Mesenchymal stem cell (in vitro differentiated cells and primary cell): ENCODE measurements at regions not wholly inside any gene's neighbourhood (a gene's known extent, or its start where the extent isn't known, plus 50 kb on each side); places are given as distances from the start of the nearest gene placed in this dataset.

Experiments used
- DNase-seq: peaks from one replicate; pipeline ENCODE4 v3.0.0-alpha.2; 2013
- H2AFZ ChIP-seq: one replicate; pipeline ENCODE4 v1.6.1; 2013; ENCODE audit warnings: low read depth, mild to moderate bottlenecking, control low read depth, inconsistent platforms, low read length, moderate library complexity
- H2AK5ac ChIP-seq: 2 replicates; pipeline ENCODE4 v1.6.1; 2013; ENCODE audit warnings: low read length, moderate library complexity, mild to moderate bottlenecking, inconsistent platforms; ENCODE audit not compliant: severe bottlenecking
- H2BK120ac ChIP-seq: one replicate; pipeline ENCODE4 v1.6.1; 2013; ENCODE audit warnings: low read depth, mild to moderate bottlenecking, inconsistent platforms, low read length, moderate library complexity
- H2BK12ac ChIP-seq, 2 experiments: one replicate each; pipeline ENCODE4 v1.6.1; 2013; ENCODE audit warnings: inconsistent platforms in 2 of 2, low read length in 2 of 2, mild to moderate bottlenecking in 2 of 2, moderate library complexity in 2 of 2, control low read depth in 1 of 2
- H2BK15ac ChIP-seq: one replicate; pipeline ENCODE4 v1.6.1; 2013; ENCODE audit warnings: mild to moderate bottlenecking, low read depth, inconsistent platforms; ENCODE audit not compliant: poor library complexity, severe bottlenecking
- H2BK5ac ChIP-seq: 2 replicates; pipeline ENCODE4 v1.6.1; 2013; ENCODE audit warnings: low read depth, mild to moderate bottlenecking, low read length, control low read depth, inconsistent platforms; ENCODE audit not compliant: poor library complexity, severe bottlenecking
- H3K14ac ChIP-seq, 2 experiments: one replicate each; pipeline ENCODE4 v1.6.1; 2013; ENCODE audit warnings: inconsistent platforms in 2 of 2, low read length in 2 of 2, control low read depth in 1 of 2, mild to moderate bottlenecking in 1 of 2, moderate library complexity in 1 of 2
- H3K18ac ChIP-seq, 2 experiments: one replicate each; pipeline ENCODE4 v1.6.1; 2013; ENCODE audit warnings: inconsistent platforms in 2 of 2, low read length in 2 of 2, control low read depth in 1 of 2, low read depth in 1 of 2, mild to moderate bottlenecking in 1 of 2
- H3K23ac ChIP-seq, 2 experiments: one replicate each; pipeline ENCODE4 v1.6.1; 2013; ENCODE audit warnings: inconsistent platforms in 2 of 2, low read length in 2 of 2, mild to moderate bottlenecking in 2 of 2, moderate library complexity in 2 of 2, control low read depth in 1 of 2
- H3K27ac ChIP-seq: 2 replicates; pipeline ENCODE4 v1.5.1; 2013; ENCODE audit warnings: mild to moderate bottlenecking, moderate library complexity, low read length, control low read depth, inconsistent platforms; ENCODE audit not compliant: poor library complexity, severe bottlenecking
- H3K27me3 ChIP-seq, 2 experiments: 2 replicates each; pipeline versions ENCODE4 v1.6.1 to v1.7.0; 2013; ENCODE audit warnings: low read length in 2 of 2, mild to moderate bottlenecking in 2 of 2, moderate library complexity in 2 of 2, control low read depth in 1 of 2, inconsistent platforms in 1 of 2; ENCODE audit not compliant: control insufficient read depth in 1 of 2, insufficient read depth in 1 of 2
- H3K36me3 ChIP-seq, 2 experiments: 2 replicates each; pipeline versions ENCODE4 v1.6.1 to v1.7.0; 2013; ENCODE audit warnings: low read length in 2 of 2, control low read depth in 1 of 2, inconsistent platforms in 1 of 2, low read depth in 1 of 2, mild to moderate bottlenecking in 1 of 2; ENCODE audit not compliant: insufficient read depth in 2 of 2, control insufficient read depth in 1 of 2
- H3K4ac ChIP-seq, 2 experiments: one replicate each; pipeline ENCODE4 v1.6.1; 2013; ENCODE audit warnings: inconsistent platforms in 2 of 2, low read length in 2 of 2, mild to moderate bottlenecking in 2 of 2, moderate library complexity in 2 of 2, control low read depth in 1 of 2, low read depth in 1 of 2
- H3K4me1 ChIP-seq: 2 replicates; pipeline ENCODE4 v1.6.1; 2013; ENCODE audit warnings: low read depth, low read length, control low read depth; ENCODE audit not compliant: control insufficient read depth, insufficient read depth
- H3K4me2 ChIP-seq: 2 replicates; pipeline ENCODE4 v1.6.1; 2013; ENCODE audit warnings: low read length, mild to moderate bottlenecking, inconsistent platforms; ENCODE audit not compliant: poor library complexity, severe bottlenecking
- H3K4me3 ChIP-seq, 2 experiments: 2 replicates each; pipeline versions ENCODE4 v1.5.1 to v1.7.0; 2013; ENCODE audit warnings: low read length in 2 of 2, mild to moderate bottlenecking in 2 of 2, control low read depth in 1 of 2, low read depth in 1 of 2; ENCODE audit not compliant: insufficient read depth in 1 of 2
- H3K79me1 ChIP-seq: replicated peaks from 2 replicates; pipeline ENCODE4 v1.6.1; 2013; ENCODE audit warnings: mild to moderate bottlenecking, control low read depth, low read length, inconsistent platforms; ENCODE audit not compliant: poor library complexity, severe bottlenecking
- H3K9ac ChIP-seq: 2 replicates; pipeline ENCODE4 v1.7.0; 2013; ENCODE audit warnings: mild to moderate bottlenecking, low read length, moderate library complexity
- H3K9me3 ChIP-seq: 2 replicates; pipeline ENCODE4 v1.7.0; 2013; ENCODE audit warnings: mild to moderate bottlenecking, low read length; ENCODE audit not compliant: control insufficient read depth
- H4K8ac ChIP-seq: one replicate; pipeline ENCODE4 v1.6.1; 2013; ENCODE audit warnings: inconsistent platforms, mild to moderate bottlenecking, low read length, moderate library complexity
- H4K91ac ChIP-seq: one replicate; pipeline ENCODE4 v1.6.1; 2013; ENCODE audit warnings: mild to moderate bottlenecking, low read length, inconsistent platforms
- WGBS: methylation state at CpG from one replicate; pipeline ENCODE4 v1.1.7; 2013; ENCODE audit warnings: mixed read lengths; 5-methylcytosine and 5-hydroxymethylcytosine counted together

DNA sequence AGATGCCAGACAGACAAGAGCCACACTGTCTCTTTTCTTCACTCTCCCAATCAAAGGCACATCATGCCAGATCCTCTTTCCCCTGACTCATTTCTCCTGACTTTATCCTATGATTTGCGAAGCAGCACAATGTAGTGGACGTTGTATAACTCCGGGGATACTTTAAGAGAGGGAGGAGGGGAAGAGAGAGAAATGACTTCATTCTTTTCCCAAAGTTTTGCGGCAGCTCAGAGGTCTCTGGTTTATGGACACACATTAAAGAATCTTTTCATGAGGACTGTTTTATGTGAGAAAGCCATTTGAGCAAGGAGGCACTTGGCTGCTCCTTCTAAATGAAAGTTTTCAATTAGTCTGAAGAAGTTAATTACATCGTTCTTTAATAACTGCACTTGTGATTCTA lies 75.1 kb upstream of the MC3R start:
- Histone ChIP-seq H3K4me3 (no peak overlapping the region), H2AFZ (no peak overlapping the region), H3K36me3 (no peaks in the 10 kb centered on the region), H3K9me3 (no peaks in the 10 kb centered on the region), H4K8ac (no peak overlapping the region), H3K23ac (no peak overlapping the region), H3K14ac (no peak overlapping the region), H2BK15ac (no peak overlapping the region), H3K79me1 (no peaks in the 10 kb centered on the region), H3K4me1 (no peaks in the 10 kb centered on the region), H3K27me3 (no peaks in the 10 kb centered on the region), H2BK5ac (no peak overlapping the region), H3K18ac (no peak overlapping the region), H3K9ac (no peak overlapping the region), H2BK120ac (no peak overlapping the region), H2AK5ac (no peak overlapping the region), H4K91ac (no peak overlapping the region), H2BK12ac (no peak overlapping the region), H3K27ac (no peak overlapping the region), H3K4ac (no peak overlapping the region), H3K4me2 (no peak overlapping the region)
- WGBS = 69% methylated on average over 4 of the region's 5 CpGs
- DNase-seq = no peak

DNA sequence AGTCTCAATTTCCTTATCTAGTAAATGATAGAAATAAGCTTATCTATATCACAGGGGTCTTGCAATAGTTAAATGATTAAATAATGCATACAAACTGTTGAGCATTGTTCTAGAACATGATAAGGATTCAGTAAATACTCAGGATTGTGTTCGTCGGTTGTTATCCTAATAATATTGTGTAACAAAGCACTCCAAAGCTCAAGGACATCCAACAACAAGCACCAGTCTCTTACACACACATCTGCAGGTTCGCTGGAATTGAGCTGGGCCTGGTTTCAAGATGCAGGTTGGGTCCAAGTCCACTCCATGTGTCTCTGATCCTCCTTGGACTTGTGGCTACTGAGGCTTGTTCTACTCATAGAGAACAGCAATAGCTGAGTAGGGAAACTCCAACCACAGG lies 74.1 kb upstream of the MC3R start:
- Histone ChIP-seq H3K4ac (no peak overlapping the region), H2AK5ac (no peak overlapping the region), H2BK120ac (no peak overlapping the region), H2AFZ (no peak overlapping the region), H2BK5ac (no peak overlapping the region), H3K14ac (no peak overlapping the region), H3K18ac (no peak overlapping the region), H3K23ac (no peak overlapping the region), H3K27me3 (no peaks in the 10 kb centered on the region), H3K4me1 (no peaks in the 10 kb centered on the region), H2BK12ac (no peak overlapping the region), H3K36me3 (no peaks in the 10 kb centered on the region), H3K4me3 (no peak overlapping the region), H3K4me2 (no peak overlapping the region), H3K27ac (no peak overlapping the region), H3K9ac (no peak overlapping the region), H3K9me3 (no peaks in the 10 kb centered on the region), H4K91ac (no peak overlapping the region), H4K8ac (no peak overlapping the region), H3K79me1 (no peaks in the 10 kb centered on the region), H2BK15ac (no peak overlapping the region)
- 64% methylated on average over 3 of the region's 3 CpGs for WGBS
- DNase-seq = no peak

DNA sequence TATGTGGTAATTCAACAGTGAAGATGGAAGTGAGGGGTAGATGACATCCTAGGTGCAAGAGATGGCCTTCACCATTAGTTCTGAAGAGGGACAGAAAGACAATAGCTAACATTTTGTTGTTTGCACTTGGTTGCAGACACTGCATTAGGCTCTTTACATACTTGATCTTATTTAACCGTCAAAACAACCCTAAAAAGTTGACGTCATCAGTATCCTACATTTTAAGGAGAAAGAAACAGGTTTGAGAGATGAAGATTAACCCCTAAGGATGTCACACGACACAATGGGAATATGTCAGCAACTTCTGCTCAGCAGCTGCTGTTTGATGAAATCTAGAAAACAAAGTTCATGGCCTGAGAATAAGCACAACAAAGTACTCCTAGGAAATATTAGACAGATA lies 72.6 kb upstream of the MC3R start:
- no peak overlapping the region for H3K4me2 ChIP-seq
- H3K36me3 ChIP-seq = no peaks in the 10 kb centered on the region
- no peaks in the 10 kb centered on the region for H3K79me1 ChIP-seq
- no peak overlapping the region for H3K4me3 ChIP-seq
- no peak overlapping the region for H3K18ac ChIP-seq
- no peak overlapping the region for H3K9ac ChIP-seq
- no peak overlapping the region for H4K91ac ChIP-seq
- no peak overlapping the region for H2BK15ac ChIP-seq
- H2BK12ac ChIP-seq = no peak overlapping the region
- H3K4me1 ChIP-seq = no peaks in the 10 kb centered on the region
- H2AFZ ChIP-seq = no peak overlapping the region
- 50% methylated on average over 2 of the region's 3 CpGs for WGBS
- no peak overlapping the region for H3K27ac ChIP-seq
- H3K27me3 ChIP-seq = no peaks in the 10 kb centered on the region
- H2AK5ac ChIP-seq = no peak overlapping the region
- no peaks in the 10 kb centered on the region for H3K9me3 ChIP-seq
- H3K14ac ChIP-seq = no peak overlapping the region
- H2BK120ac ChIP-seq = no peak overlapping the region
- H4K8ac ChIP-seq = no peak overlapping the region
- DNase-seq = no peak
- H3K23ac ChIP-seq = no peak overlapping the region
- H2BK5ac ChIP-seq = no peak overlapping the region
- H3K4ac ChIP-seq = no peak overlapping the region

DNA sequence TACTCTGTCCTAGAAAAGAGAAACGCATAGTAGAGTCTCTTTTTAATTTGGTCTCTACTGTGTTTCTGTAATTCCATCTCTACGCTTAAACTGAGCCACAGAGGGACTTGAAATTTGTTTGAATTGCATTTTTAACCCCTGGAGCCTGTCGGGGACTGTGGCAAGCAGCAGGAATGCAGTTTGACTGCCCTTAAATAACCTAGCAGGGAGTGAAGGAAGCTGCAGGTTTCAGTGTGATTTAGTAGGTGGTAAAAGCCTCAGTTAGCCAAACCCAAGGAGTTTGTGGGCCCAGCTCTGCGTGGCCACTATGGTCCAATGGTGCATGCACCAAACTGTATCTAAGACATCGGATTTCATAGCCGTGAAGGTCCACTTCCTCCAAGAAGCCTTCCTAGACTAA lies 70.3 kb upstream of the MC3R start:
- Histone ChIP-seq H3K4me2 (no peak overlapping the region), H3K14ac (no peak overlapping the region), H3K27me3 (no peaks in the 10 kb centered on the region), H3K79me1 (no peaks in the 10 kb centered on the region), H3K23ac (no peak overlapping the region), H2BK120ac (no peak overlapping the region), H2BK5ac (no peak overlapping the region), H2AFZ (no peak overlapping the region), H3K36me3 (no peaks in the 10 kb centered on the region), H3K4me3 (no peak overlapping the region), H4K91ac (no peak overlapping the region), H3K27ac (no peak overlapping the region), H3K4ac (no peak overlapping the region), H2BK15ac (no peak overlapping the region), H3K9me3 (no peaks in the 10 kb centered on the region), H2AK5ac (no peak overlapping the region), H4K8ac (no peak overlapping the region), H3K4me1 (no peaks in the 10 kb centered on the region), H3K18ac (no peak overlapping the region), H3K9ac (no peak overlapping the region), H2BK12ac (no peak overlapping the region)
- 60% methylated on average over 5 of the region's 6 CpGs for WGBS
- no peak for DNase-seq
